ENCODE measurements at regions not wholly inside any gene's neighbourhood (a gene's known extent, or its start where the extent isn't known, plus 50 kb on each side); places are given as distances from the start of the nearest gene placed in this dataset.

GRCh38 chr18:64982414-64983055 is 768.3 kb upstream of the CDH7 start:
- Histone ChIP-seq H3K9me2 (replicated peaks; ENCODE audit: insufficient read depth) (no peaks in the 10 kb centered on the region), H3K27ac (no peak overlapping the region), H3K9me3 (ENCODE audit: low read depth) (no peaks in the 10 kb centered on the region), H3K27me3 (no peaks in the 10 kb centered on the region), H3K4me1 (ENCODE audit: insufficient read depth) (peaks cover 9% of the 10 kb centered on the region), H3K79me2 (no peaks in the 10 kb centered on the region), H2AFZ (peak overlapping the region; percentile 18), H3K4me3 (no peak overlapping the region), H3K4me2 (peak overlapping the region; percentile 4), H3K36me3 (replicated peaks; ENCODE audit: insufficient read depth, low read depth) (no peaks in the 10 kb centered on the region), H4K20me1 (ENCODE audit: insufficient read depth, poor library complexity, severe bottlenecking) (no peaks in the 10 kb centered on the region)
- TF ChIP-seq CTCF (IDR thresholded peaks at IDR 0.05; ENCODE audit: poor library complexity) (no peak), EZH2 (IDR thresholded peaks at IDR 0.05; ENCODE audit: borderline replicate concordance) (no peak), EZH2phosphoT487 (IDR thresholded peaks at IDR 0.05; ENCODE audit: low read depth, severe bottlenecking, unreplicated experiment) (no peak)
- DNase-seq (ENCODE audit: low spot score): peak; percentile 11
- 29% methylated on average over 2 of the region's 2 CpGs for WGBS (ENCODE audit: low lambda C conversion rate, missing lambda C conversion rate)

- 75% methylated on average over 2 of the region's 2 CpGs for WGBS (ENCODE audit: low lambda C conversion rate, missing lambda C conversion rate)
- no peak for TF ChIP-seq CTCF (IDR thresholded peaks at IDR 0.05; ENCODE audit: poor library complexity)
- TF ChIP-seq EZH2 (IDR thresholded peaks at IDR 0.05; ENCODE audit: borderline replicate concordance): no peak
- no peak for TF ChIP-seq EZH2phosphoT487 (IDR thresholded peaks at IDR 0.05; ENCODE audit: low read depth, severe bottlenecking, unreplicated experiment)
Measured at GRCh38 chr18:64981915-64982314, 768.9 kb upstream of the CDH7 start.

GRCh38 chr18:64979791-64980190 is 771.0 kb upstream of the CDH7 start:
- no peaks in the 10 kb centered on the region for H3K27me3 ChIP-seq
- no peak overlapping the region for H3K4me3 ChIP-seq
- no peaks in the 10 kb centered on the region for H3K36me3 ChIP-seq (replicated peaks; ENCODE audit: insufficient read depth, low read depth)
- TF ChIP-seq CTCF (IDR thresholded peaks at IDR 0.05; ENCODE audit: poor library complexity) (no peak), EZH2 (IDR thresholded peaks at IDR 0.05; ENCODE audit: borderline replicate concordance) (no peak), EZH2phosphoT487 (IDR thresholded peaks at IDR 0.05; ENCODE audit: low read depth, severe bottlenecking, unreplicated experiment) (no peak)
- no peak overlapping the region for H3K27ac ChIP-seq
- no peaks in the 10 kb centered on the region for H3K9me2 ChIP-seq (replicated peaks; ENCODE audit: insufficient read depth)
- H4K20me1 ChIP-seq (ENCODE audit: insufficient read depth, poor library complexity, severe bottlenecking): no peaks in the 10 kb centered on the region
- H3K4me2 ChIP-seq: no peak overlapping the region
- WGBS (ENCODE audit: low lambda C conversion rate, missing lambda C conversion rate): 92% methylated on average over 2 of the region's 2 CpGs
- H3K9me3 ChIP-seq (ENCODE audit: low read depth): no peaks in the 10 kb centered on the region
- H3K79me2 ChIP-seq: no peaks in the 10 kb centered on the region
- DNase-seq (ENCODE audit: low spot score): no peak
- H2AFZ ChIP-seq: no peak overlapping the region
- H3K4me1 ChIP-seq (ENCODE audit: insufficient read depth): peaks cover 9% of the 10 kb centered on the region

More at GRCh38 chr18:64981915-64982314, 768.9 kb upstream of the CDH7 start:
- no peaks in the 10 kb centered on the region for H3K27me3 ChIP-seq
- no peaks in the 10 kb centered on the region for H3K79me2 ChIP-seq
- no peak overlapping the region for H3K4me3 ChIP-seq
- no peaks in the 10 kb centered on the region for H4K20me1 ChIP-seq (ENCODE audit: insufficient read depth, poor library complexity, severe bottlenecking)
- H3K27ac ChIP-seq: no peak overlapping the region
- H3K4me2 ChIP-seq: no peak overlapping the region
- H3K9me2 ChIP-seq (replicated peaks; ENCODE audit: insufficient read depth): no peaks in the 10 kb centered on the region
- H3K36me3 ChIP-seq (replicated peaks; ENCODE audit: insufficient read depth, low read depth): no peaks in the 10 kb centered on the region
- H3K9me3 ChIP-seq (ENCODE audit: low read depth): no peaks in the 10 kb centered on the region
- no peak for DNase-seq (ENCODE audit: low spot score)
- H3K4me1 ChIP-seq (ENCODE audit: insufficient read depth): peaks cover 9% of the 10 kb centered on the region
- H2AFZ ChIP-seq: no peak overlapping the region

All from hepatocyte (in vitro differentiated cells).